ENCODE measurements at regions not wholly inside any gene's neighbourhood (a gene's known extent, or its start where the extent isn't known, plus 50 kb on each side); places are given as distances from the start of the nearest gene placed in this dataset.

GRCh38 chr3:157754451-157754850, 251.2 kb upstream of the VEPH1 start:
- TF ChIP-seq FOXP2 (optimal IDR thresholded peaks at IDR 0.05; ENCODE audit: borderline replicate concordance, extremely low read depth, extremely low read length, insufficient read depth) (no peak), REST (IDR thresholded peaks at IDR 0.05; ENCODE audit: insufficient read depth in 1 of 2, low read depth in 2 of 2, low read length in 2 of 2) (no peak), SIN3A (IDR thresholded peaks at IDR 0.05; ENCODE audit: borderline replicate concordance, insufficient read depth, low read length) (no peak), POLR2AphosphoS5 (IDR thresholded peaks at IDR 0.05; ENCODE audit: low read depth, low read length) (no peak), TAF1 (IDR thresholded peaks at IDR 0.05; ENCODE audit: borderline replicate concordance, insufficient read depth, low read length) (no peak)

GRCh38 chr3:157753787-157754136, 250.5 kb upstream of the VEPH1 start:
- TF ChIP-seq TAF1 (IDR thresholded peaks at IDR 0.05; ENCODE audit: borderline replicate concordance, insufficient read depth, low read length), result no peak

GRCh38 chr3:157752956-157753786, 250.0 kb upstream of the VEPH1 start:
- no peak for TF ChIP-seq TAF1 (IDR thresholded peaks at IDR 0.05; ENCODE audit: borderline replicate concordance, insufficient read depth, low read length)
- no peak for TF ChIP-seq REST (IDR thresholded peaks at IDR 0.05; ENCODE audit: insufficient read depth in 1 of 2, low read depth in 2 of 2, low read length in 2 of 2)
- no peak for TF ChIP-seq FOXP2 (optimal IDR thresholded peaks at IDR 0.05; ENCODE audit: borderline replicate concordance, extremely low read depth, extremely low read length, insufficient read depth)
- no peak for TF ChIP-seq POLR2AphosphoS5 (IDR thresholded peaks at IDR 0.05; ENCODE audit: low read depth, low read length)
- no peak for TF ChIP-seq SIN3A (IDR thresholded peaks at IDR 0.05; ENCODE audit: borderline replicate concordance, insufficient read depth, low read length)

- TF ChIP-seq TAF1 (IDR thresholded peaks at IDR 0.05; ENCODE audit: borderline replicate concordance, insufficient read depth, low read length), result no peak
- no peak for TF ChIP-seq FOXP2 (optimal IDR thresholded peaks at IDR 0.05; ENCODE audit: borderline replicate concordance, extremely low read depth, extremely low read length, insufficient read depth)
- no peak for TF ChIP-seq REST (IDR thresholded peaks at IDR 0.05; ENCODE audit: insufficient read depth in 1 of 2, low read depth in 2 of 2, low read length in 2 of 2)
- no peak for TF ChIP-seq SIN3A (IDR thresholded peaks at IDR 0.05; ENCODE audit: borderline replicate concordance, insufficient read depth, low read length)
- TF ChIP-seq POLR2AphosphoS5 (IDR thresholded peaks at IDR 0.05; ENCODE audit: low read depth, low read length), result no peak
These were observed 249.3 kb upstream of the VEPH1 start for GRCh38 chr3:157752554-157752953.

- TF ChIP-seq REST (IDR thresholded peaks at IDR 0.05; ENCODE audit: insufficient read depth in 1 of 2, low read depth in 2 of 2, low read length in 2 of 2), result no peak
These were observed 248.2 kb upstream of the VEPH1 start for GRCh38 chr3:157751386-157751785.
